ENCODE measurements at regions not wholly inside any gene's neighbourhood (a gene's known extent, or its start where the extent isn't known, plus 50 kb on each side); places are given as distances from the start of the nearest gene placed in this dataset.

DNA sequence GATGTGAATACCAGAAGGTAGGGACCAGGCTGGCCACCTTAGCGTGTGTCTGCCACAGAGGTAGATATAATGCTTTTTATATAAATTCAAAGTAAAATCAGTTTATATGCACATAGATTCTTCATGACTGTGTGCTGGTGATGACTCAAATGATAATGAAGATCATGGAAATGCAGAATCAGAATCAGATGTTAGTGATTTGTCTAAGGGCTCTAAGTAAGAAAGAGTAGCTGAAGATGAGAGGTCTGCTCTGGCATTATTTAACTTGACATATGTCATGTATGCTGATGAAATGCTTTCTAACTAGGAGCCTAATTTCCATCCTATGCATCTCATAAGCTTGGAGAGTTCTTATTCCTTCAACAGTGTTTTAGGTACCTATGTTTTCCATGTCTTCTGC is 50.3 kb upstream of the DPH6 start:
- Histone ChIP-seq H3K4ac (ENCODE audit: low read depth in 1 of 2, low read length in 2 of 2) (peak overlapping the region in 1 of 2 experiments; percentile 85), H4K91ac (ENCODE audit: low read length) (no peak overlapping the region), H3K36me3 (ENCODE audit: control insufficient read depth in 1 of 2, insufficient read depth in 2 of 2, low read depth in 1 of 2, low read length in 2 of 2) (no peaks in the 10 kb centered on the region), H3K79me1 (replicated peaks; ENCODE audit: low read length, poor library complexity, severe bottlenecking) (no peaks in the 10 kb centered on the region), H2AFZ (ENCODE audit: low read depth, low read length) (no peak overlapping the region), H3K9me3 (ENCODE audit: control insufficient read depth, low read length) (no peaks in the 10 kb centered on the region), H3K4me1 (ENCODE audit: control insufficient read depth, insufficient read depth, low read depth, low read length) (no peaks in the 10 kb centered on the region), H3K4me2 (ENCODE audit: low read length, poor library complexity, severe bottlenecking) (no peak overlapping the region), H2BK15ac (ENCODE audit: low read depth, poor library complexity, severe bottlenecking) (no peak overlapping the region), H2AK5ac (ENCODE audit: low read length, severe bottlenecking) (no peak overlapping the region), H3K18ac (ENCODE audit: low read depth in 1 of 2, low read length in 2 of 2) (peak overlapping the region; percentile 3 to 68), H3K14ac (ENCODE audit: low read length in 2 of 2) (no peak overlapping the region), H2BK12ac (ENCODE audit: low read length in 2 of 2) (peak overlapping the region in 1 of 2 experiments; percentile 90), H3K27me3 (ENCODE audit: control insufficient read depth in 1 of 2, insufficient read depth in 1 of 2, low read length in 2 of 2) (no peaks in the 10 kb centered on the region), H3K9ac (ENCODE audit: low read length) (no peak overlapping the region), H2BK5ac (ENCODE audit: low read depth, low read length, poor library complexity, severe bottlenecking) (no peak overlapping the region), H4K8ac (ENCODE audit: low read length) (no peak overlapping the region), H2BK120ac (ENCODE audit: low read depth, low read length) (no peak overlapping the region), H3K4me3 (ENCODE audit: insufficient read depth in 1 of 2, low read depth in 1 of 2, low read length in 2 of 2) (no peak overlapping the region), H3K27ac (ENCODE audit: low read length, poor library complexity, severe bottlenecking) (no peak overlapping the region), H3K23ac (ENCODE audit: low read length in 2 of 2) (no peak overlapping the region)
- no CpG with 5 or more reads among the region's 1 CpG for WGBS
- peak; percentile 17 for DNase-seq

DNA sequence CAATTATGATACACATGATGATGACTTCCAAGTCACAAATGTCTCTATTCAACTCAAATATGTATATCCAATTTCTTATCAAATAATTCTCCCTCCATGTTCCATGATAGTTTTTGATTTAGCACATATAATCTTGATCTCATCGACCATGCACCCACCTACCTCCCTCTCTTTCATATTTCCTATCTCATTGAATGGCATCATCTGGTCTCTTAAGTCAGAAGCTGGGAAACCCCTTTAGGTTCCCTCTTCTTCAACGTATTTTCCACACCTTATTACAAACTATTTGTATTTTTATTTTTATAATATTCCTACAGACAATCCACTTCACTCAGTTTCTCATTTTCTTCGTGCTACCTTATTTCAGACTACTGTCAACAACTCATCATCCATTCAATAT is 56.9 kb upstream of the DPH6 start:
- Histone ChIP-seq H3K18ac (ENCODE audit: low read depth in 1 of 2, low read length in 2 of 2) (no peak overlapping the region), H3K79me1 (replicated peaks; ENCODE audit: low read length, poor library complexity, severe bottlenecking) (no peaks in the 10 kb centered on the region), H2BK12ac (ENCODE audit: low read length in 2 of 2) (no peak overlapping the region), H3K27ac (ENCODE audit: low read length, poor library complexity, severe bottlenecking) (no peak overlapping the region), H3K9ac (ENCODE audit: low read length) (peak overlapping the region; percentile 18), H3K4me1 (ENCODE audit: control insufficient read depth, insufficient read depth, low read depth, low read length) (no peaks in the 10 kb centered on the region), H3K4me2 (ENCODE audit: low read length, poor library complexity, severe bottlenecking) (no peak overlapping the region), H4K8ac (ENCODE audit: low read length) (no peak overlapping the region), H3K14ac (ENCODE audit: low read length in 2 of 2) (no peak overlapping the region), H2BK15ac (ENCODE audit: low read depth, poor library complexity, severe bottlenecking) (no peak overlapping the region), H2AFZ (ENCODE audit: low read depth, low read length) (no peak overlapping the region), H3K36me3 (ENCODE audit: control insufficient read depth in 1 of 2, insufficient read depth in 2 of 2, low read depth in 1 of 2, low read length in 2 of 2) (no peaks in the 10 kb centered on the region), H2BK120ac (ENCODE audit: low read depth, low read length) (no peak overlapping the region), H3K4ac (ENCODE audit: low read depth in 1 of 2, low read length in 2 of 2) (no peak overlapping the region), H2AK5ac (ENCODE audit: low read length, severe bottlenecking) (no peak overlapping the region), H3K23ac (ENCODE audit: low read length in 2 of 2) (no peak overlapping the region), H4K91ac (ENCODE audit: low read length) (no peak overlapping the region), H3K9me3 (ENCODE audit: control insufficient read depth, low read length) (no peaks in the 10 kb centered on the region), H3K4me3 (ENCODE audit: insufficient read depth in 1 of 2, low read depth in 1 of 2, low read length in 2 of 2) (no peak overlapping the region), H3K27me3 (ENCODE audit: control insufficient read depth in 1 of 2, insufficient read depth in 1 of 2, low read length in 2 of 2) (no peaks in the 10 kb centered on the region), H2BK5ac (ENCODE audit: low read depth, low read length, poor library complexity, severe bottlenecking) (no peak overlapping the region)
- WGBS: 94% methylated on average over 3 of the region's 3 CpGs
- DNase-seq: no peak

DNA sequence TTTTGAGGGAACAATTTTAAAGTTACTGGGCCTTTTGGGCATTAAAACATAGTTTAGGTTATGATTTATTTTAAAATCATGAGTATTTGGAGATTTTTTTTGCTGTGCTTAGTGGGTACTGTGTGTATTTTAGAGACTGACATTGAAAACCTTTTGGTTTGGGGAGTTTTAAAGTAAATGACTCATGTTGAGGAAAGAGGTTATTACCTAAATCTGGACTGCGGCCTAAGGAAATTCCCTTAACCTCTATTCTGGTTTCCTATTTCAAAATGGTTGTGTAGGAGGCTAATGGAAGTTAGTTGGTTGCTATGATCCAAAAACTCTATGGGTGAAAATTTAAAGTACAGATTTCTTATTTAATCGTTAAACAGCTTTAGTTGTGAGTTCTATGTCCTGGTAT is 57.3 kb upstream of the DPH6 start:
- no peak overlapping the region for H2BK5ac ChIP-seq (ENCODE audit: low read depth, low read length, poor library complexity, severe bottlenecking)
- H3K4me2 ChIP-seq (ENCODE audit: low read length, poor library complexity, severe bottlenecking): no peak overlapping the region
- H3K9me3 ChIP-seq (ENCODE audit: control insufficient read depth, low read length): no peaks in the 10 kb centered on the region
- H3K14ac ChIP-seq (ENCODE audit: low read length in 2 of 2): no peak overlapping the region
- H2BK12ac ChIP-seq (ENCODE audit: low read length in 2 of 2): no peak overlapping the region
- peak overlapping the region; percentile 24 for H3K9ac ChIP-seq (ENCODE audit: low read length)
- no peak overlapping the region for H4K8ac ChIP-seq (ENCODE audit: low read length)
- no CpG with 5 or more reads among the region's 2 CpGs for WGBS
- H3K4ac ChIP-seq (ENCODE audit: low read depth in 1 of 2, low read length in 2 of 2): no peak overlapping the region
- H2BK15ac ChIP-seq (ENCODE audit: low read depth, poor library complexity, severe bottlenecking): no peak overlapping the region
- H3K79me1 ChIP-seq (replicated peaks; ENCODE audit: low read length, poor library complexity, severe bottlenecking): no peaks in the 10 kb centered on the region
- peak overlapping the region in 1 of 2 experiments; percentile 36 for H3K4me3 ChIP-seq (ENCODE audit: insufficient read depth in 1 of 2, low read depth in 1 of 2, low read length in 2 of 2)
- no peaks in the 10 kb centered on the region for H3K27me3 ChIP-seq (ENCODE audit: control insufficient read depth in 1 of 2, insufficient read depth in 1 of 2, low read length in 2 of 2)
- H2AK5ac ChIP-seq (ENCODE audit: low read length, severe bottlenecking): no peak overlapping the region
- no peak overlapping the region for H4K91ac ChIP-seq (ENCODE audit: low read length)
- no peak overlapping the region for H2BK120ac ChIP-seq (ENCODE audit: low read depth, low read length)
- H3K4me1 ChIP-seq (ENCODE audit: control insufficient read depth, insufficient read depth, low read depth, low read length): no peaks in the 10 kb centered on the region
- H3K18ac ChIP-seq (ENCODE audit: low read depth in 1 of 2, low read length in 2 of 2): no peak overlapping the region
- H2AFZ ChIP-seq (ENCODE audit: low read depth, low read length): no peak overlapping the region
- DNase-seq: peak; percentile 26
- H3K27ac ChIP-seq (ENCODE audit: low read length, poor library complexity, severe bottlenecking): no peak overlapping the region
- no peaks in the 10 kb centered on the region for H3K36me3 ChIP-seq (ENCODE audit: control insufficient read depth in 1 of 2, insufficient read depth in 2 of 2, low read depth in 1 of 2, low read length in 2 of 2)
- H3K23ac ChIP-seq (ENCODE audit: low read length in 2 of 2): no peak overlapping the region

DNA sequence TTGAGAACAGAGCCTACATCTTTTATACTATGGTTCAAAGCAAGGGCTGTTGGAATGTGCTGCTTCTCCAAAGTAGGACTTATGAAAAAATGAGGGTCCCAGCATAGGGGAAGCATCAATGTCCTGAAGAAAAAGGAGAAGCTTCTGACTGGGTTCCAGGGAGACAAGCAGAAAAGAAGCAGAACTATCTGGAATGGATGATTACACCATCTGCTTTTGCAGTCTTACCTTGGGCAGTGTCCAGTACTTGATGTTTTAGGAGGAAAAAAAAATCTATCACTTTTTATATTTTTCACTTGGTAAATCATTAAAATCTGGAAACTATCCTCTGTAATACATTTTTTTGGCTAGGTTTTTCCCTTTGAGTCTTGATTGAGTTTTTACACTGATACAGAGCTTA is 57.9 kb upstream of the DPH6 start:
- Histone ChIP-seq H2BK120ac (ENCODE audit: low read depth, low read length) (no peak overlapping the region), H3K14ac (ENCODE audit: low read length in 2 of 2) (no peak overlapping the region), H3K4me1 (ENCODE audit: control insufficient read depth, insufficient read depth, low read depth, low read length) (no peaks in the 10 kb centered on the region), H2BK5ac (ENCODE audit: low read depth, low read length, poor library complexity, severe bottlenecking) (no peak overlapping the region), H3K9ac (ENCODE audit: low read length) (peak overlapping the region; percentile 24), H3K79me1 (replicated peaks; ENCODE audit: low read length, poor library complexity, severe bottlenecking) (no peaks in the 10 kb centered on the region), H2AFZ (ENCODE audit: low read depth, low read length) (no peak overlapping the region), H2BK15ac (ENCODE audit: low read depth, poor library complexity, severe bottlenecking) (no peak overlapping the region), H4K8ac (ENCODE audit: low read length) (no peak overlapping the region), H2AK5ac (ENCODE audit: low read length, severe bottlenecking) (no peak overlapping the region), H3K9me3 (ENCODE audit: control insufficient read depth, low read length) (no peaks in the 10 kb centered on the region), H3K36me3 (ENCODE audit: control insufficient read depth in 1 of 2, insufficient read depth in 2 of 2, low read depth in 1 of 2, low read length in 2 of 2) (no peaks in the 10 kb centered on the region), H3K27me3 (ENCODE audit: control insufficient read depth in 1 of 2, insufficient read depth in 1 of 2, low read length in 2 of 2) (no peaks in the 10 kb centered on the region), H3K23ac (ENCODE audit: low read length in 2 of 2) (no peak overlapping the region), H3K27ac (ENCODE audit: low read length, poor library complexity, severe bottlenecking) (no peak overlapping the region), H3K4ac (ENCODE audit: low read depth in 1 of 2, low read length in 2 of 2) (no peak overlapping the region), H3K4me3 (ENCODE audit: insufficient read depth in 1 of 2, low read depth in 1 of 2, low read length in 2 of 2) (peak overlapping the region in 1 of 2 experiments; percentile 36), H4K91ac (ENCODE audit: low read length) (no peak overlapping the region), H2BK12ac (ENCODE audit: low read length in 2 of 2) (no peak overlapping the region), H3K4me2 (ENCODE audit: low read length, poor library complexity, severe bottlenecking) (no peak overlapping the region), H3K18ac (ENCODE audit: low read depth in 1 of 2, low read length in 2 of 2) (no peak overlapping the region)
- no peak for DNase-seq
